Gastroesophageal sphincter (tissue), 4 donors: ENCODE measurements at regions not wholly inside any gene's neighbourhood (a gene's known extent, or its start where the extent isn't known, plus 50 kb on each side); places are given as distances from the start of the nearest gene placed in this dataset.

ENCODE experiments used
- ATAC-seq: fragments of 150-250 bp; one replicate; pipeline ENCODE4 v1.9.1; 2016; ENCODE audit warnings: mild to moderate bottlenecking, moderate library complexity
- H3K27ac ChIP-seq, 4 donors: fragments of 200-600 bp; sonication (generic) in 3 of 4; 1 replicate in 3 of 4; 2 replicates in 1 of 4; pipeline ENCODE4 v1.5.1; 2016 to 2019
- H3K27me3 ChIP-seq: fragments of 200-600 bp; sonication (generic); one replicate; pipeline ENCODE4 v1.5.1; 2019
- H3K36me3 ChIP-seq, 2 donors: fragments of 200-600 bp; sonication (generic); one replicate each; pipeline ENCODE4 v1.5.1; 2019; ENCODE audit warnings: control low read depth in 1 of 2
- H3K4me1 ChIP-seq, 3 donors: fragments of 200-600 bp; sonication (generic); 1 replicate in 2 of 3; 2 replicates in 1 of 3; pipeline ENCODE4 v1.5.1; 2016 to 2019; ENCODE audit warnings: control low read depth in 2 of 3
- H3K4me3 ChIP-seq, 2 donors: fragments of 200-600 bp; sonication (generic); one replicate each; pipeline ENCODE4 v1.5.1; 2019; ENCODE audit warnings: mild to moderate bottlenecking in 1 of 2, moderate library complexity in 1 of 2
- H3K9me3 ChIP-seq, 3 donors: fragments of 200-600 bp; sonication (generic); one replicate each; pipeline ENCODE4 v1.5.1; 2017 to 2019; ENCODE audit warnings: control low read depth in 2 of 3
- CTCF ChIP-seq, 4 experiments: fragments of 200-600 bp in 2 of 4; fragments of 450-650 bp in 2 of 4; sonication (generic) in 1 of 4; IDR thresholded peaks; one replicate each; pipeline ENCODE4 v1.5.1; 2017 to 2019; ENCODE audit warnings: antibody characterized with exemption in 4 of 4, mild to moderate bottlenecking in 2 of 4, moderate library complexity in 2 of 4
- EP300 ChIP-seq: sonication (generic); formaldehyde crosslinking; IDR thresholded peaks from one replicate; pipeline ENCODE4 v1.6.1; 2017; ENCODE audit warnings: antibody characterized with exemption, mild to moderate bottlenecking
- POLR2A ChIP-seq, 2 donors: fragments of 450-650 bp; IDR thresholded peaks; one replicate each; pipeline ENCODE4 v1.6.1; 2017; ENCODE audit warnings: antibody characterized with exemption in 2 of 2, mild to moderate bottlenecking in 2 of 2, moderate library complexity in 1 of 2
- POLR2AphosphoS5 ChIP-seq: sonication (generic); formaldehyde crosslinking; IDR thresholded peaks from one replicate; pipeline ENCODE4 v1.6.1; 2017; ENCODE audit warnings: antibody characterized with exemption
- WGBS, 2 donors: methylation state at CpG; one replicate each; pipeline ENCODE4 v1.1.5; 2018; ENCODE audit warnings: low coverage in 1 of 2; 5-methylcytosine and 5-hydroxymethylcytosine counted together

DNA sequence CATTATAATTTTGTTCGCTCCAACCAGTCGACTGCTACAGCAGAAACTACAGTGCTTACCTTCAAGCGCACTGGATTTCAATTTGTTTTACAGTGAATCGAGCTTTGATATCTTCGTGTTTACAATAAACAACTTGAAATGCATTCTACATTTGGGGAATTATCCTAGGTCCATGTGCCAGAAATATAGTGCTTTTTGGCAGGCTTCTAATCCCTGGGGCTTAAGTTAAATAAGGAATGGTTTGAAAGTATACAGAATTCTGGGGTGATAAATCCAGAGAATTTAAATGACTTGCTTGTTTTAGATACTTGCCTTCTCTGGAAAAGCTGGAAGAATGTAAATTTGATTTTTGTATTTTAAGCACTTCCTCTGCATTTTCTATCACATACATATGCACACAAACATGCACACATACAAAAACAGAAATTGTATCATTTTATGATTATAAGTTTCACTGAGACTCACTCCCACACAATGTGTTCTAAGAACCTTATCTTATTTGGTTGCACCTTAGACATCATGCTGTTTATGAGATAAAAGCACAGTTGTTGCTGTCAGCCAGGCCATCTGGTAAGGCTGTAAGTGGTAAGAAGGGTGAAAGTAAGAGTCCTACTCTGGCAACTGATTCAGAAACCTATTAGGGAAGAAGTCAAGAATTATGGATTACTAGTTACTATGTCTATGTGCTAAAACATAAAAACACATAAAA, 347.2 kb upstream of the KCND2 start:
- 70 to 75% methylated on average over 3 to 5 of the region's 5 CpGs for WGBS, 2 donors
- H3K4me1 ChIP-seq, result no peaks in the 10 kb centered on the region
- ATAC-seq, result no peak
- H3K4me3 ChIP-seq, result no peak overlapping the region
- no peak for TF ChIP-seq POLR2A (IDR thresholded peaks at IDR 0.05)
- no peak for TF ChIP-seq POLR2AphosphoS5
- no peak for TF ChIP-seq EP300
- no peak for TF ChIP-seq CTCF (IDR thresholded peaks at IDR 0.05)
- H3K36me3 ChIP-seq, result no peaks in the 10 kb centered on the region
- no peaks in the 10 kb centered on the region for H3K9me3 ChIP-seq
- H3K27ac ChIP-seq, result no peak overlapping the region
- H3K27me3 ChIP-seq, result no peaks in the 10 kb centered on the region

DNA sequence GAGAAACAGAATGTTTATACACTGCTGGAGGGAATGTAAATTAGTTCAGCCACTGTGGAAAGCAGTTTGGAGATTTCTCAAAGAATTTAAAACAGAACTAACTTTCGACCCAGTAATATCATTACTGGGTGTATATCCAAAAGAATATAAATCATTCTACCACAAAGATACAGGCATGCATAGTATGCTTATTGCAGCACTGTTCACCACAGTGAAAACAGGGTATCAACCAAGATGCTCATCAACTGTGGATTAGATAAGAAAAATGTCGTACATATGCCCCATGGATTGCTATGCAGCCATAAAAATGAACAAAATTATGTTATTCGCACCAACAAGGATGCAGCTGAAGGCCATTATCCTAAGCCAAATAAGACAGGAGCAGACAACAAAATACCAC, 343.1 kb upstream of the KCND2 start:
- Histone ChIP-seq H3K36me3 (no peaks in the 10 kb centered on the region), H3K27ac (no peak overlapping the region), H3K4me3 (no peak overlapping the region), H3K9me3 (no peaks in the 10 kb centered on the region), H3K4me1 (no peaks in the 10 kb centered on the region), H3K27me3 (no peaks in the 10 kb centered on the region)
- TF ChIP-seq POLR2AphosphoS5 (no peak), CTCF (IDR thresholded peaks at IDR 0.05) (no peak), POLR2A (IDR thresholded peaks at IDR 0.05) (no peak), EP300 (no peak)
- 69 to 82% methylated on average over 3 of the region's 3 CpGs for WGBS, 2 donors
- ATAC-seq, result no peak

- no peaks in the 10 kb centered on the region for H3K4me1 ChIP-seq
- ATAC-seq, result no peak
- TF ChIP-seq POLR2A (IDR thresholded peaks at IDR 0.05) (no peak), CTCF (IDR thresholded peaks at IDR 0.05) (no peak), POLR2AphosphoS5 (no peak)
- H3K27ac ChIP-seq, result no peak overlapping the region
- H3K27me3 ChIP-seq, result no peaks in the 10 kb centered on the region
- H3K4me3 ChIP-seq, result no peak overlapping the region
- 80 to 100% methylated on average over 1 of the region's 1 CpG for WGBS, 2 donors
- no peaks in the 10 kb centered on the region for H3K9me3 ChIP-seq
- H3K36me3 ChIP-seq, result no peaks in the 10 kb centered on the region
These were observed 341.6 kb upstream of the KCND2 start for GRCh38 chr7:119931230-119931824.

DNA sequence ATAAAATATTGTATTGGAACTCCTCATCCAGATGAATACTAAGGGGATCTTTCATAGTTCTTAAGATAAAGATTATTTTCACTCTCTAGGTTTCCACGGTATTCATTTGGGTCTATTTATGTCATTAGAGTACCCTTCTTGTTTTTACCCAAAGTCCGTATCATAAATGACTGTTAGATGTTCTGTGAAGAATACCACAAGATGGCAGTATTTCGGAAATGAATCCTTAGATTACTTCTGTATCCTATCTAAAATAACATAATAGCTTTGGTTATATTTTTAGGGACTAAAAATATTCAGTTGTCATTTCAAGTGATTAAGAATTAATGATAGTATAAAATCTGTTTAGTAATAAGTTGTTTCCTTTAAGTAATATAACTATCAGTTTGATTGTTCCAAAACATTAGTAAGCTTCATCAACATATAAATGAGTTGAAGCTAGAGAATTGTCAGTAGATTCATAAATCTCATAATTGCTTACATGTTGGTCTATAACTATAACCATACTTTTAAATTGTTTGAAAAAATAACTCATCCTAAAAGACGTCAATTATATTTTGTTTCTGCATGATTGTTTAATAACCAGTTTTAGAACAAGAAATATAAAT, 337.5 kb upstream of the KCND2 start:
- Histone ChIP-seq H3K4me3 (no peak overlapping the region), H3K4me1 (no peaks in the 10 kb centered on the region), H3K27me3 (no peaks in the 10 kb centered on the region), H3K36me3 (no peaks in the 10 kb centered on the region), H3K9me3 (no peaks in the 10 kb centered on the region), H3K27ac (no peak overlapping the region)
- no peak for ATAC-seq
- 22 to 24% methylated on average over 4 of the region's 4 CpGs for WGBS, 2 donors
- peak in 3 of 4 experiments; percentile 11 to 37 (median 33) for TF ChIP-seq CTCF (IDR thresholded peaks at IDR 0.05)
- TF ChIP-seq EP300, result no peak

GRCh38 chr7:119936836-119937235, 336.1 kb upstream of the KCND2 start:
- no peaks in the 10 kb centered on the region for H3K4me1 ChIP-seq
- no peaks in the 10 kb centered on the region for H3K9me3 ChIP-seq
- H3K27ac ChIP-seq, result no peak overlapping the region
- TF ChIP-seq CTCF (IDR thresholded peaks at IDR 0.05) (no peak), POLR2AphosphoS5 (no peak)
- no peak overlapping the region for H3K4me3 ChIP-seq
- ATAC-seq, result no peak
- H3K27me3 ChIP-seq, result no peaks in the 10 kb centered on the region
- WGBS, 2 donors, result 55 to 69% methylated on average over 2 of the region's 2 CpGs
- no peaks in the 10 kb centered on the region for H3K36me3 ChIP-seq
